Activated CD4-positive, alpha-beta T cell treated with anti-CD3 and anti-CD28 coated beads for 36 hours (primary cell): ENCODE measurements at regions not wholly inside any gene's neighbourhood (a gene's known extent, or its start where the extent isn't known, plus 50 kb on each side); places are given as distances from the start of the nearest gene placed in this dataset.
"Not testable (repeated sequence)": the region's sequence is repeated elsewhere in the genome, so short reads cannot be mapped to it uniquely, and the experiment has no call there.

Source experiments
- ATAC-seq: fragments of 200-7000 bp; cut with Tn5 transposase; one replicate; pipeline ENCODE4 v1.10.0; 2021; ENCODE audit warnings: mild to moderate bottlenecking, moderate library complexity
- CTCF ChIA-PET: fragments of 350-600 bp; sonication (Branson Sonifier 250); formaldehyde crosslinking; loops from one replicate; lab custom pipeline; 2021; ENCODE audit warnings: antibody characterized with exemption; lab: Charles Lee
- POLR2A ChIA-PET: fragments of 350-600 bp; sonication (Branson Sonifier 250); formaldehyde crosslinking; loops from one replicate; lab custom pipeline; 2021; ENCODE audit warnings: antibody characterized with exemption, inconsistent platforms; lab: Charles Lee
- DNase-seq: peaks from one replicate; pipeline ENCODE4 v3.0.0-alpha.2; 2020
- H3K27ac Mint-ChIP-seq: one replicate; pipeline ENCODE4 v1.8.0; 2021; ENCODE audit warnings: mixed read lengths
- H3K27me3 Mint-ChIP-seq: one replicate; pipeline ENCODE4 v1.8.0; 2021; ENCODE audit warnings: mixed read lengths
- H3K36me3 Mint-ChIP-seq: one replicate; pipeline ENCODE4 v1.8.0; 2021; ENCODE audit warnings: low read depth, mixed read lengths
- H3K4me1 Mint-ChIP-seq: one replicate; pipeline ENCODE4 v1.8.0; 2021; ENCODE audit warnings: mixed read lengths
- H3K4me3 Mint-ChIP-seq: one replicate; pipeline ENCODE4 v1.8.0; 2021; ENCODE audit warnings: mild to moderate bottlenecking, moderate library complexity, mixed read lengths
- H3K9me3 Mint-ChIP-seq: one replicate; pipeline ENCODE4 v1.8.0; 2021; ENCODE audit warnings: low read depth, mixed read lengths
- intact Hi-C, 2 experiments: fragments of 100-400 bp; cut with DNase I in 1 of 2; cut with micrococcal nuclease in 1 of 2; formaldehyde crosslinking; loops; one replicate each; pipeline versions ENCODE4 v1.14.2 to v1.15.1; 2022 to 2024; cut with DNase I, micrococcal nuclease

- ATAC-seq (no peak), DNase-seq (no peak)
- intact Hi-C loops = no loop called here
- Mint-ChIP-seq H3K9me3 (no peaks in the 10 kb centered on the region), H3K36me3 (no peaks in the 10 kb centered on the region), H3K27ac (no peak overlapping the region), H3K4me3 (no peak overlapping the region), H3K27me3 (peaks cover 10% of the 10 kb centered on the region), H3K4me1 (no peaks in the 10 kb centered on the region)
- ChIA-PET CTCF (interaction anchor here (1.1 kb wide), 1 partner anchor 24 kb away, joined by 3 read pairs; no protein-coding TSS in a partner anchor), POLR2A (no interaction called here)
Measured at GRCh38 chr3:18188491-18188890, 236.6 kb downstream of the SATB1 start.

GRCh38 chr3:18185624-18186023, 239.5 kb downstream of the SATB1 start:
- POLR2A ChIA-PET = no interaction called here
- peaks cover 7% of the 10 kb centered on the region for H3K27me3 Mint-ChIP-seq
- no peak for DNase-seq
- H3K27ac Mint-ChIP-seq = no peak overlapping the region
- CTCF ChIA-PET = no interaction called here
- intact Hi-C loops = no loop called here
- H3K36me3 Mint-ChIP-seq = no peaks in the 10 kb centered on the region
- H3K4me1 Mint-ChIP-seq = no peaks in the 10 kb centered on the region
- ATAC-seq = no peak
- H3K9me3 Mint-ChIP-seq = no peaks in the 10 kb centered on the region
- no peak overlapping the region for H3K4me3 Mint-ChIP-seq

- POLR2A ChIA-PET = not testable (repeated sequence)
Measured at GRCh38 chr3:18182923-18183322, 242.2 kb downstream of the SATB1 start.

GRCh38 chr3:18179521-18179920, 245.6 kb downstream of the SATB1 start:
- ChIA-PET POLR2A (no interaction called here), CTCF (no interaction called here)
- H3K4me1 Mint-ChIP-seq = no peaks in the 10 kb centered on the region
- H3K4me3 Mint-ChIP-seq = no peak overlapping the region
- no peaks in the 10 kb centered on the region for H3K9me3 Mint-ChIP-seq
- no peaks in the 10 kb centered on the region for H3K36me3 Mint-ChIP-seq
- ATAC-seq (no peak), DNase-seq (no peak)
- intact Hi-C loops = no loop called here
- no peaks in the 10 kb centered on the region for H3K27me3 Mint-ChIP-seq
- no peak overlapping the region for H3K27ac Mint-ChIP-seq

More at GRCh38 chr3:18182923-18183322, 242.2 kb downstream of the SATB1 start:
- intact Hi-C loops, ATAC-seq, H3K27ac Mint-ChIP-seq, H3K27me3 Mint-ChIP-seq, H3K36me3 Mint-ChIP-seq, DNase-seq, H3K9me3 Mint-ChIP-seq, CTCF ChIA-PET, H3K4me3 Mint-ChIP-seq, H3K4me1 Mint-ChIP-seq: not testable (repeated sequence)

GRCh38 chr3:18177271-18177670, 247.9 kb downstream of the SATB1 start:
- POLR2A ChIA-PET = no interaction called here
- H3K4me1 Mint-ChIP-seq = no peaks in the 10 kb centered on the region
- no peaks in the 10 kb centered on the region for H3K9me3 Mint-ChIP-seq
- no peak for DNase-seq
- no peak for ATAC-seq
- no peaks in the 10 kb centered on the region for H3K36me3 Mint-ChIP-seq
- CTCF ChIA-PET = no interaction called here
- intact Hi-C loops = no loop called here
- no peak overlapping the region for H3K27ac Mint-ChIP-seq
- no peaks in the 10 kb centered on the region for H3K27me3 Mint-ChIP-seq
- no peak overlapping the region for H3K4me3 Mint-ChIP-seq

GRCh38 chr3:18173891-18174290, 251.2 kb downstream of the SATB1 start:
- ATAC-seq, H3K27ac Mint-ChIP-seq, H3K27me3 Mint-ChIP-seq, H3K36me3 Mint-ChIP-seq, H3K9me3 Mint-ChIP-seq, intact Hi-C loops, CTCF ChIA-PET, POLR2A ChIA-PET, H3K4me1 Mint-ChIP-seq, DNase-seq, H3K4me3 Mint-ChIP-seq: not testable (repeated sequence)

- Mint-ChIP-seq H3K9me3 (no peaks in the 10 kb centered on the region), H3K27ac (no peak overlapping the region), H3K27me3 (peaks cover 10% of the 10 kb centered on the region), H3K36me3 (no peaks in the 10 kb centered on the region), H3K4me3 (no peak overlapping the region), H3K4me1 (no peaks in the 10 kb centered on the region)
- DNase-seq (no peak), ATAC-seq (no peak)
- CTCF ChIA-PET = interaction anchor here (0.5 kb wide), 1 partner anchor 236 kb away, joined by 3 read pairs; no protein-coding TSS in a partner anchor
- POLR2A ChIA-PET = no interaction called here
- intact Hi-C loops = no loop called here
Measured at GRCh38 chr3:18159681-18160080, 265.5 kb downstream of the SATB1 start.

GRCh38 chr3:18153571-18154173, 271.5 kb downstream of the SATB1 start:
- ATAC-seq (no peak), DNase-seq (no peak)
- H3K27me3 Mint-ChIP-seq = peaks cover 6% of the 10 kb centered on the region
- ChIA-PET POLR2A (no interaction called here), CTCF (no interaction called here)
- no peaks in the 10 kb centered on the region for H3K9me3 Mint-ChIP-seq
- H3K4me1 Mint-ChIP-seq = peaks cover 7% of the 10 kb centered on the region
- no peak overlapping the region for H3K4me3 Mint-ChIP-seq
- H3K27ac Mint-ChIP-seq = no peak overlapping the region
- no peaks in the 10 kb centered on the region for H3K36me3 Mint-ChIP-seq
- intact Hi-C loops = no loop called here

GRCh38 chr3:18151199-18151598, 273.9 kb downstream of the SATB1 start:
- no peaks in the 10 kb centered on the region for H3K36me3 Mint-ChIP-seq
- intact Hi-C loops = no loop called here
- CTCF ChIA-PET = interaction anchor here (0.9 kb wide), 1 partner anchor 8 kb away, joined by 3 read pairs; no protein-coding TSS in a partner anchor
- H3K27me3 Mint-ChIP-seq = peaks cover 2% of the 10 kb centered on the region
- ATAC-seq (no peak), DNase-seq (no peak)
- no peak overlapping the region for H3K27ac Mint-ChIP-seq
- H3K4me3 Mint-ChIP-seq = no peak overlapping the region
- POLR2A ChIA-PET = no interaction called here
- H3K9me3 Mint-ChIP-seq = no peaks in the 10 kb centered on the region
- peaks cover 7% of the 10 kb centered on the region for H3K4me1 Mint-ChIP-seq

- Mint-ChIP-seq H3K4me3 (no peak overlapping the region), H3K4me1 (peaks cover 7% of the 10 kb centered on the region), H3K36me3 (no peaks in the 10 kb centered on the region), H3K27me3 (peaks cover 2% of the 10 kb centered on the region), H3K27ac (no peak overlapping the region), H3K9me3 (no peaks in the 10 kb centered on the region)
- CTCF ChIA-PET = no interaction called here
- POLR2A ChIA-PET = no interaction called here
- DNase-seq (no peak), ATAC-seq (no peak)
- intact Hi-C loops = no loop called here
Measured at GRCh38 chr3:18149935-18150334, 275.2 kb downstream of the SATB1 start.

- peaks cover 2% of the 10 kb centered on the region for H3K27me3 Mint-ChIP-seq
- intact Hi-C loops = no loop called here
- DNase-seq = no peak
- CTCF ChIA-PET = no interaction called here
- H3K9me3 Mint-ChIP-seq = no peaks in the 10 kb centered on the region
- ATAC-seq = no peak
- H3K36me3 Mint-ChIP-seq = no peaks in the 10 kb centered on the region
- H3K27ac Mint-ChIP-seq = no peak overlapping the region
- H3K4me3 Mint-ChIP-seq = no peak overlapping the region
- H3K4me1 Mint-ChIP-seq = peaks cover 7% of the 10 kb centered on the region
- POLR2A ChIA-PET = no interaction called here
Measured at GRCh38 chr3:18149386-18149785, 275.8 kb downstream of the SATB1 start.

- no peaks in the 10 kb centered on the region for H3K9me3 Mint-ChIP-seq
- no peak overlapping the region for H3K4me3 Mint-ChIP-seq
- intact Hi-C loops = no loop called here
- ATAC-seq (no peak), DNase-seq (no peak)
- no peaks in the 10 kb centered on the region for H3K36me3 Mint-ChIP-seq
- H3K27me3 Mint-ChIP-seq = no peaks in the 10 kb centered on the region
- H3K4me1 Mint-ChIP-seq = no peaks in the 10 kb centered on the region
- CTCF ChIA-PET = interaction anchor here (0.6 kb wide), 1 partner anchor 48 kb away, joined by 4 read pairs; no protein-coding TSS in a partner anchor
- POLR2A ChIA-PET = no interaction called here
- H3K27ac Mint-ChIP-seq = no peak overlapping the region
Measured at GRCh38 chr3:18144571-18144970, 280.6 kb downstream of the SATB1 start.
